Stimulated activated CD8-positive, alpha-beta memory T cell treated with anti-CD3 and anti-CD28 coated beads, Interleukin-7, amount 100 ng/mL, for 1 hour (primary cell): ENCODE measurements at regions not wholly inside any gene's neighbourhood (a gene's known extent, or its start where the extent isn't known, plus 50 kb on each side); places are given as distances from the start of the nearest gene placed in this dataset.

ENCODE experiments used
- DNase-seq, 2 donors: peaks; one replicate each; pipeline ENCODE4 v3.0.0-alpha.2; 2020; ENCODE audit warnings: low read depth in 2 of 2

- DNase-seq: no peak
Observed at GRCh38 chr9:29798599-29798998, 2225.3 kb upstream of the C9orf72 start.

- DNase-seq: no peak
Observed at GRCh38 chr9:29799227-29799626, 2225.9 kb upstream of the C9orf72 start.

DNA sequence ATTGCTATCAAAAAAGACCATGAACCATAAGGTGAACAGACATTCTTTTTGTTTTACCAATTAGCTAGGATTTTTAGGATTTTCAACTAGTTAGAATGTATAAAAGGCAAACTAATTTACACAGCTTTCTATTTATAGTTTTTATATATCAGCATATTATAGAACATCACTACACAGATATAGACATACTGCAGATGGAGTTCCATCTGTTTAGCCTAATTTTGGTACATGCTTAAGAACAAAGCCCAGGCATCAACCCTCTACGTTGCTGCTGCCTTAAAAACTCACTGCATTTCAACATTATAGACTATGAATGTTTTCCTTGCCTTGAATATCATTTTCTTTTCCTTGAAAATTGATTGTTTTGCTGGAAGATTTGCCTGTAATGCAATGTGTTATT, 2227.5 kb upstream of the C9orf72 start:
- no peak for DNase-seq

DNA sequence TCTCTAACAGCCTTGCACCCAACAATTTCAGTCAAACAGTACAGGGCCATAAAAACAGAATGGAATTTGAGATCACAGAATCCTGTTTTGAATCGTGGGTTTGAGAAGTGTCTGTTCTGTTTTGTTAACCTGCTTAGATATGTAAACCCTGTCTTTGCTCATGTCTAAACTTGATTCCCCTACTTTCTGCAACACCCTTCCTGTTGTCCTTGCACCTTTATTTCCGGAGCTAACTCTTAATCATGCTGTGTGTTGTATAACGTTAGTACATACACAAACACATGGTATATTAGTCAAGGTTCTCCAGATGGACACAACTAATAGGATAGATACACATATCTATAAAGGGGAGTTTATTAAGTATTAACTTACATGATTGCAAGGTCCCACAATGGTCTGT, 2229.2 kb upstream of the C9orf72 start:
- no peak for DNase-seq

DNA sequence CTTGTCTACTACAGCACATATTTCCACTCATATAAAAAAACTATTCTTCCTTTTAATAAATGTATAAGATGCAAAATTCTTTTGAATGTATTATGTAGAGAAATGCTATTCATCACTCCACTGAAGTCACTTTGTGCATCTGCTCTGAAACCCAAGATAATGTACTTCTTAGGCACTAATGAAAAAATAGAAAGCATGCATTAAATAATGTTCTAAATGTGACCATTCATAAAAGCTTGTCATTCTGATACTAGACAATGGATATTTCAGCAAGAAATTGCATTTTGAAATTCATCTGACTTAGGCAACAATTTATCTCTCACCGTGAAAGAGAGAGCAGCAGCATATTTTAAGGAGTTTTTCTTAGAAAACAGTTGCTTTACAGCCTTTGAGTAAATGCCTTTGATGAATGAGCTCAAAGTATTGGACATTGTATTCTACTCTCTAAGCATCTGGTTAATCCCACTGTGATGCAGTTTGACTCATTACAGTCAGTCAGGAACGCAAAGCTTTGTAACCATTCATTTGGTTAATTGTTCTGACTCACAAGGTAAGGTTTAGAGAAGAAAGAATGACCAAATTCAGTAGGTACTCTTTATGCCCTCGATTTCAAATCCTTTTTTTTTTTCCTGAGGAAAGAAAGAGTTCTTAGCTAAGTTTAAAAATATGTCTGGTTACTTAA, 2233.8 kb upstream of the C9orf72 start:
- DNase-seq: no peak

DNA sequence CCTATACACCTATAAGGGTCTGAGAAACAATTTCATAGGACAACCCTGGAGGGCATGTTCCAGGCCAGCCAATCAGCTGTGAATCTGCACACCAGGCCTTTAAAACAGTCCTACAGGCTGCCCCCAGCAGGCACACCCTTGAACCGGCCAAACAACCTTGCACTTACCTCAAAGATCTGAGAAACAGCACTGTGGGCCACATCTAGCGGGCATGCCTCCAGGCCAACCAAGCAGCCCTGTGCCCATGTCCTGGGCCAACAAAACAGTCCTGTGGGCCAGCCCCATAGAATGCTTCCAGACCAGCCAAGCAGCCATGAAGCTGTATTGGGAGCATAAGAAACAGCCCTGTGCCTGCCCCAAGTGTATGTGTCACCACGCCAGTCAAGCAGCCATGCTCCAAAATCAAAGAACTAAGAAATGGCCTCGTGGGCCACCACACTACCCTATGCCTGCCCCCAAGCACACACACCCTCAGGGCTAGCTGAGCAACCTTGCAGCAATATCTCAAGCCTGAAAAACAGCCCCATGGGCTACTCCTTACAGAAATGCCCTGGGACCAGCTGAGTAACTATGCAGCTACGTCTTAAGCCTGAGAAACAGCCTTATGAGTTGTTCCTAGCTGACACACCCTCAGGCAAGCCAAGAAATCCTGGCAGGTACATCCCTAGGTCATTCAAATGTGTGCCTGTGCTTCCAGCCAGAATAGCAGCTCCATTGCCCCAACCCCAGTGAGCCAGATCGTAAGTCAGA, 2243.8 kb upstream of the C9orf72 start:
- no peak for DNase-seq

- no peak for DNase-seq
Observed at GRCh38 chr9:29822458-29822857, 2249.2 kb upstream of the C9orf72 start.

DNA sequence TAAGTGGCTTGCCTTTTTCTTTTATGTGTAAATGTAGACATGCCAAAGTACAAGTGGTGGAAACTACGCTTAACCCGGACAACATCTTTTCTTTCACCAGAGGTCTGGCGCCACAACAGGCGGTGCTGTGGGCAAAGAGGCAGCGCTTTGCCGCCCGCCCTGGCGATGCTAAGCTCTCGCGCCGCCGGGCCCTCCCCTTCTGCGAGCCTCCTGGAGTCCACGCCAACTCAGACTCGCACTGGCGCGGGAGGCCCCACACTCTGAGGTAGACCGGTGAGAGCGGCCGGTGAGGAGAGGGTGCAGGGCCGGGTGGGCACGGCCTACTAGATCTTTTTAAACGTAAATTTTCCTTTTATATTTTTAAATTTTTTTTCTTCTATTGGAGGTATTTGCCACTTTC, 2253.1 kb upstream of the C9orf72 start:
- DNase-seq: no peak

DNA sequence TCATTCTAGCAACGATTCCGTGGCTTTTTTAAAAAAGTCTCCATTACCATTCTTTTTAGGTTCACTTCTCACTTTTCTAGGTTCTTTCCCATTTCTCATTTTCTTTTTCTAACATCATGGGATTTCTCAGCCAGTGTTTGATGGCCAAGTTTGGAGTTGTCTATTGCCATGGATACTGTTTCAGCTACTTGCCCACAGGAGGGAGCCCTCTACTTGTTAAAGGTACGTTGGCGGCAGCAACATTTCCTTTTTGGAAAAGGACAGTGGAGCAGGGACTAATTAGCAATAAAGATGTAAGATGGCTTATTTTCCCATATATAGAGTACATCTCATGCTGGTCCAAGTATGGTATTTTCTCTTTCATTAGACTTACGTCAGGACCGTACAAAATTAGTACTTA, 2257.5 kb upstream of the C9orf72 start:
- DNase-seq: no peak

DNA sequence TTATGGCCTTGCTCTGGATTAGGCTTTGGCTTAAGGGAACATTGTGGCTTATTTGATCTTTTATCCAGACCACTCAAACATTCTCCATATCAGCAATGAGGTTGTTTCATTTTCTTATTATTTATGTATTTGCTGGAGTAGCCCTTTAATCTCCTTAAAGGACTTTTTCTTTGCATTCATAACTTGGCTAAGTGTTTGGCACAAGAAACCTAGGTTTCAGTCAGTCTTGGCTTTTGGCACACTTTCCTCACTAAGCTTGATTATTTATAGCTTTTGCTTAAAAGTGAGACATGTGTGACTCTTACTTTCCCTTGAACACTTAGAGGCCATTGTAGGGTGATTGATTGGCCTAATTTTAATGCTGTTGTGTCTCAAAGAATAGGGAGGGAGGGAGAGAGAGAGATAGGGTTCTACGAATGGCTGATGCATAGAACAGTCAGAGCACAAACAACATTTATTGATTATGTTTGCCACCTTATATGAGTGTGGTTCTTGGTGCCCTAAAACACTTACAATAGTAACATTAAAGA, 2265.3 kb upstream of the C9orf72 start:
- DNase-seq: no peak

GRCh38 chr9:29844251-29844650, 2271.0 kb upstream of the C9orf72 start:
- DNase-seq: no peak

- no peak for DNase-seq
Observed at GRCh38 chr9:29850664-29851063, 2277.4 kb upstream of the C9orf72 start.

DNA sequence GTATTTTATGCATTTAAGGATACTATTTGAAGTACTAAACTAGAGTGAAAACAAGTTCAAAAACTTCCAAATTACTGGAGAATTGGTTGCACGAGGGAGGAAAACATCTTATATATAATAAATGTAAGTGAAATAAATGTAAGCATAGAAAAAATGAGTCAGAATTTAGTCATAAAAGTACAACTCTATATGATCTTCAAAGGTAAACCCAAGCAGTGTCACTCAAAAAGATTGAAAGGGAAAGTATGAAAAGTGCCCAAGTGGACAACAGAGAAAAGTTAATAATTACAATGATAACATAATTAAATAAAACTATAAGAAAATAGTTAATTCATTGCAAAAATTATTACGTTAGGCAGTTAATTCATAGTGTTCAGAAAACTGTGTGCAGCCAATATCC, 2288.5 kb upstream of the C9orf72 start:
- DNase-seq: no peak

GRCh38 chr9:29865764-29866313, 2292.6 kb upstream of the C9orf72 start:
- DNase-seq: no peak

- no peak for DNase-seq
Observed at GRCh38 chr9:29866556-29866955, 2293.3 kb upstream of the C9orf72 start.

DNA sequence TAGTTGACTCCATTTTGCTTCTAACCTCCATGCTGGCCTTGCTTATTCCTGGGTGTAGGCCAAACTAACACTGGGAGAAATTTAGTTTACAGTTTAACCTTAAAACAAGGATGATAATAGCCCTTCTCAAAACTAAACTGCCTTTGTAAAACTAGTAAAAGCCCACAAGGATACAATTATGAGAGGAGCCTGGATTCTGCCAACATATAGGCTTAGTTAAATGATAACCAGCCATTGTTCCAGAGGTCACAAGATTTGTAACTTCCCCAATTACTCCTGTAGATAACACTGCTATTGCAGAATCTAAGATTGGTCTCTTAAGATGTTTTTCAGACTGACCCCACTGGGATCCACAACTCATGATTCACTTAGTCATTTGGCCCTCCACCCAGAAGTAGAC, 2300.3 kb upstream of the C9orf72 start:
- DNase-seq: no peak

- DNase-seq: no peak
Observed at GRCh38 chr9:29875547-29875946, 2302.3 kb upstream of the C9orf72 start.

DNA sequence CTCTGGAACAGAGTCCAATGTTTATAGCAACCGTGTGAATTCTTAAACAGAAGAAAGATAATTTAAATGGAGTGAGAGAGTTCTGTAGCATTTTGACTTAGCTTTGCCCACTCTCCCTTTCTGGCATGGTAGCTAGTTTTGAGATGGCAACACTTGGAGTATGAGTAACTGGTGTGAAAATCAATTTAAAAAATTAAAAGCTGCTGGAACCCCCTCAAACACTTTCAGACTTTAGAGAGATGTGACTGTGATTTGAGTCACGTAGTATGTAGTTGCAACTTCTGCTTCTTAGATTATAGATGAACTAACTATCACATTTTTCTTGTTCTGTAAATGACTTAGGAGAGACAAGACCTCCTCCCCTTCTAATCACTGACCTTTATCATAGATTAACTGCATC, 2309.5 kb upstream of the C9orf72 start:
- DNase-seq: no peak

DNA sequence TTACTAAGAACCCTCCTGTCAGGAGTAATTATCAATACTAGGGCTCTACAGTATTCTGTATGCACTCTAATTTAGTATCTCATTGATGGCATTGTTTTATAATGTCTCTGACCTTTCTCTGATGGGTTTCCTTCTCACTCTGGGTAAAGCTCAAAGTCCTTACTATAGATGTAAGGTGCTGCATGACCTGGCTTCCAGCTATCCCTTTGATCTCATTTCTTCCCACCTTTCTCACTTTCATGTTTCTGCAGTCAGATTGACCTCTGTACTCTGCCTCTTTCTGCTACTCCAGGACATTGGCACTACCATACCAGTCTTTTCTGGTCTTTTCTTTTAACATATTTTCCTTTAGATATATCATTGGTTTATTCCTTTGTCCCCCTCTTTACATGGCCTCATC, 2332.8 kb upstream of the C9orf72 start:
- DNase-seq: no peak

DNA sequence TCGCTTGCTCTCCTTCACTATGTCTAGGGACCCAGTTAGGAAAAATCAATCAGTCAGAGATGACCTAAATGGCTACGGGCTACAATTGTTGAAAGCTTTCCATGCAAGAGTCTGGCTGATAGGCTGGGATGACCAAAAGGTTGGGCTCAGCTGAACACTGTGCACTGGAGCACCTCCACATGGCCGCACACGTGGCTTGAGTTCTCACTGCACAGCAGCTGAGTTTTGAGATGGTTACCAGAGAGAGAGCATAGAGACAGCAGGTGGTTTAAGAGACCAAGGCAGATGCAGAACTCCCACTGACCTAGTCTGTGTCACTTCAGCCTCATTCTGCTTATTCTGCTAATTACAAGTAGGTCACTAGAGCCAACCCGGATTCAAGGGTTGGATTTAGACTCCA, 2354.8 kb upstream of the C9orf72 start:
- no peak for DNase-seq

DNA sequence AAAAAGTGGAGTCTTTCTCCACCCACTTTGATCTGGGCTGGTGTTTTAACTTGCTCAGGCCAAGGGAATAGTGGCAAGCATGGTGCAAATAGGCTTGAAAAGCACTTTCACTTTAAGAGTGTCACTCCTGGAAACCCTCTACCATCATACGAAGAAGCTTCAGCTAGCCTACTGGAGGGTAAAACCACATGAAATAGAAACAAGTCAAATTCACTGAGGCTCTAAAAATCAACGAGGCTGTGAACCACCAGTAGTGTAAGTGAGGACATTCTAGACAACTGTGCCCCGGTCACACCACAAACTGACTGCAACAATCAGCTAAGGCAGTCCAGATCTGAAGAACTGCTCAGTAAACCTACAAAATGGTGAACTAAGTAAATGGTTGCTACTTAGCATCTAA, 2366.3 kb upstream of the C9orf72 start:
- no peak for DNase-seq

GRCh38 chr9:29945012-29945411, 2371.7 kb upstream of the C9orf72 start:
- DNase-seq: no peak

DNA sequence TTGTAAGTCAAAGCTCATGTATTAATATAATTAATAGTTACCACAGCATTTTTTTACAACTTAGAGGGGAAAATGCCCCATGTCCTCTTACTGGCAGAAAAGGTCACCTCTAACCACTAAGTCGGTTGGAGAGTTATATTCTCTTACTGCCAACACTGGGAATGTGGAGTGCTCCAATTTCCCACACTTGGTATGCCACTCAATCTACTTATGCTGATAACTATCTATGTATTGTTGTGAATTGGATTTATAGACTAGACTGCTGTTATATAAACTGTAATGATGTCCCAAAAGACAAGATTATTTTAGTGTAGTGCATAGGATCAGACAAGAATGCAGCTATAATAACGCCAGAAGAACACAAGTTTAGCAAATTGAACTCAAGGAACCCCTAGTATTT, 2385.2 kb upstream of the C9orf72 start:
- no peak for DNase-seq
